ENCODE measurements at regions not wholly inside any gene's neighbourhood (a gene's known extent, or its start where the extent isn't known, plus 50 kb on each side); places are given as distances from the start of the nearest gene placed in this dataset.

DNA sequence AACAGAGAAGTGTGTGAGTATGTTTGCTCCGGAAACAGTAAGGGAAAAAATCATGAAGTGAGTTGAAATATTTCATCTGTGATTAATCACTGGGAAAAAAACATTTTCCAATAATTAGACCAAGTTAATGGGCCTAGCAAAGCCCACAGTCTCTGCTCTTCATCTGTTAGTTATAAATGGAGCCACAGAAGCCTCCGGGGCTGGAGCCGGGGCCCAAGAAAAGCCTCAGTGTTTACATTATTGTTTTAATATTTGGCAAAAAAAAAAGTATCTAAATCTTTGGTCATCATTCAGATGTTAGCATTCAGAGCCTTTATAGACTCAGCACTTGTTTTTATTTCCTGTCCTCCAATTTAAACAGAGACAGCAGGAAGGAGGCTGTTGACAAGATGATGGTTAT lies 115.0 kb downstream of the UBE2U start:
- no peaks in the 10 kb centered on the region for H3K9me3 Mint-ChIP-seq
- H3K4me3 Mint-ChIP-seq = no peak overlapping the region
- H3K27ac Mint-ChIP-seq = no peak overlapping the region
- H3K27me3 Mint-ChIP-seq = peaks cover 11% of the 10 kb centered on the region
- no peaks in the 10 kb centered on the region for H3K36me3 Mint-ChIP-seq (ENCODE audit: low read depth)
- H3K4me1 Mint-ChIP-seq (ENCODE audit: low read depth) = no peaks in the 10 kb centered on the region

DNA sequence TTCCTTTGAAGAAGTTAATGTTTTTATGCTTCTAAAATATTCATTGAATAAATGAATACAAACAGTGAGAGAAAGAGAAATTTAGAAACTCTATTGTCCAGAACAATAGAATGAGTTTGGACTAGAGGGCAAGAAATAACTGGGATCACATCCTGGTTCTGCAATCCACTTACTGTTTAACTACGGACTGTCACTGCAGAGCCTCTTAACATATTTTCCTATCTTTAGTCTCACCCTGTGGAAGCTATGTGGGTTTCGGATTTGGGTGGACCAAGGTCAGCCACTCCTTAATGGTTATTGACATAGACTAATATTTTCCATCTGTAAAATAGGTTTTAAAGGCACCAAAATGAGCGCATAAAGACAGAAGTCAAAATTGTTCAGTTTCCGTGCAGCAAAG lies 116.6 kb downstream of the UBE2U start:
- Mint-ChIP-seq H3K4me3 (no peak overlapping the region), H3K27ac (no peak overlapping the region), H3K4me1 (ENCODE audit: low read depth) (no peaks in the 10 kb centered on the region), H3K9me3 (no peaks in the 10 kb centered on the region), H3K27me3 (peaks cover 6% of the 10 kb centered on the region), H3K36me3 (ENCODE audit: low read depth) (no peaks in the 10 kb centered on the region)

DNA sequence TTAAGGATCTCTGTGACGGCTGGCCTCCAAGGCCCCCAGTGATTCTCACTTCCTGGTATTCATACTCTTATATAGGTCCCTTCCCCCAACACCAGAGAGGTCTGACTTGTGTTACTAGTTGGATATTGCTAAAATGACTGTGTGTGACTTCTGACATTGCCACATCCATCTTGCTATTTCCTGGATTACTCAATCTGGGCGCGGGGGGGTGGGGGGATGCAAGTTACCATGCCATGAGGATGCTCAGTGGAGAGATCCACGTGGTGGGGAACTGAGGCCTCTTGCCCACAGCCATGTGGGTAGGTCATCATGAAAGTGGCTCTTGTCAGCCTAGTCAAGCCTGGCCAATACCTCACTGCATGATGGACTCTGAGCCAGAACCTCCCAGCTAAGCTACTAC lies 117.0 kb downstream of the UBE2U start:
- Mint-ChIP-seq H3K27ac (no peak overlapping the region), H3K4me3 (no peak overlapping the region), H3K9me3 (no peaks in the 10 kb centered on the region), H3K4me1 (ENCODE audit: low read depth) (no peaks in the 10 kb centered on the region), H3K36me3 (ENCODE audit: low read depth) (no peaks in the 10 kb centered on the region), H3K27me3 (peaks cover 6% of the 10 kb centered on the region)

DNA sequence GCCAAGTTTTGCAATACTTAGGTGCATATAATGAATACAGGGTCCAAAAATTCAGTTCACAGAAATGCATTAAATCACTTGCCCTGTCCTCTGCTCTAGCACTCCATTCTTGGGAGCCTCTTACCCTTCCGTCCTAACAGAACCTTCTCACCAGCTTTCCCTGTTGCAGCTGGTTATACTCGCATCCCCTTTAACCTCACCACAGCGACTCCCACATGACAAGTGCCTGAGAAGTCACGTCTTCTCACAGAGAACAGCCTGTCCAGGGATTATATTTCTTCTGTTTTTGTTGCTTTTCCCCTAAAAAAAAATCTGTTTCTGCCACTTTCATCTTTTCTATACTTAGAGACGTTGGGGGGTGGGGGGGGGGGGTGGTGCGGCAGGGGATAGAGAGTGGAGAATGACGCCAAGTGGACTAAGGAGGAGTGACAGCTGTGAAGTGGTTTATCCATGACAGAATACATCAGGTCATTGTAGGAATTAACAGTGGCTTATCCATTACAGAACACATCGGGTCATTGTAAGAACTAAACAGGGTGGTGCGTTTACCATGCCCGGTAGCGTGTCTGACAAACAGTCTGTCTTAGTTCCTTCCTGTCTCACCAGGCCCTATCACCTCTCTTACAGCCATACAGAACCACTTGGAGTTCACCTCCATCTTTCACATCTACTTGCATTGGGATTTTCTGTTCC lies 117.6 kb downstream of the UBE2U start:
- Mint-ChIP-seq H3K27ac (no peak overlapping the region), H3K9me3 (no peaks in the 10 kb centered on the region), H3K4me3 (no peak overlapping the region), H3K4me1 (ENCODE audit: low read depth) (no peaks in the 10 kb centered on the region), H3K27me3 (peaks cover 6% of the 10 kb centered on the region), H3K36me3 (ENCODE audit: low read depth) (no peaks in the 10 kb centered on the region)

DNA sequence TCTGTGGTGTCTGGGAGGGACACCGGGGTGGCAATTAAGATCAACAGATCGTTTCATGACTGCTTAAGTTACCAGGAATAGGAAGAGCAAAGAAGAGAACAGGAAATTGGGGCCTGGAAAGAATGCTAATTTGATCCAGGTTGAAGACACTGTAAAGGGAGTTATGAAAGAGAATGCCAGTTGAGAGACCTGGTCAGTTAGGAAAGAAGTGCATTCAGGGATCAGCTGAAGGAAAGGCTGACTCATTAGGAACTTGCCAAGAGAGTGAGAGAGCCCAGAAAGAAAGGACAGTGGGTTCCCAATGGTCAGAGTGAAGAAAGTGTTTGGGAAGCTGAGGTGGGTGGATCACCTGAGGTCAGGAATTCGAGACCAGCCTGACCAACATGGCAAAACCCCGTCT lies 119.6 kb downstream of the UBE2U start:
- no peak overlapping the region for H3K4me3 Mint-ChIP-seq
- H3K27ac Mint-ChIP-seq = no peak overlapping the region
- H3K4me1 Mint-ChIP-seq (ENCODE audit: low read depth) = no peaks in the 10 kb centered on the region
- H3K9me3 Mint-ChIP-seq = no peaks in the 10 kb centered on the region
- H3K27me3 Mint-ChIP-seq = peaks cover 4% of the 10 kb centered on the region
- H3K36me3 Mint-ChIP-seq (ENCODE audit: low read depth) = no peaks in the 10 kb centered on the region

DNA sequence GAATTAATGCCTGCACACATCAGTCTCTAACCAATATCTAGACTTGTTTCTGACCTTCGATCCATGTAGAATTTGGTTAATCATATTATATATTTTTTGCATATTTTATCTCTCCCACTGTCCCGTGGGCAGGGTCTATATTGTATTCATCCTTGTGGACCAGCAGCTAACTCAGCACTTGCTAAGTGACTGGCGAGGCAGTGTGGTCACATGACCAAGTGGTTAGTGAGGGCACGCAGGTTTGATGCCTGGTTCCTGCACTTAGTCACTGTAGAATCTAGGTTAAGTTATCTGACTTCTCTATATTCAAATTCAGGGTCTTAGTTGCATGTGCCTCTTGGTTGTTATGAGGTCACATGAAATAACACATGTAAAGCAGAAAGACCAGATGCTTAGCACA lies 120.5 kb downstream of the UBE2U start:
- Mint-ChIP-seq H3K27me3 (peaks cover 4% of the 10 kb centered on the region), H3K27ac (no peak overlapping the region), H3K4me3 (no peak overlapping the region), H3K4me1 (ENCODE audit: low read depth) (no peaks in the 10 kb centered on the region), H3K9me3 (no peaks in the 10 kb centered on the region), H3K36me3 (ENCODE audit: low read depth) (no peaks in the 10 kb centered on the region)

DNA sequence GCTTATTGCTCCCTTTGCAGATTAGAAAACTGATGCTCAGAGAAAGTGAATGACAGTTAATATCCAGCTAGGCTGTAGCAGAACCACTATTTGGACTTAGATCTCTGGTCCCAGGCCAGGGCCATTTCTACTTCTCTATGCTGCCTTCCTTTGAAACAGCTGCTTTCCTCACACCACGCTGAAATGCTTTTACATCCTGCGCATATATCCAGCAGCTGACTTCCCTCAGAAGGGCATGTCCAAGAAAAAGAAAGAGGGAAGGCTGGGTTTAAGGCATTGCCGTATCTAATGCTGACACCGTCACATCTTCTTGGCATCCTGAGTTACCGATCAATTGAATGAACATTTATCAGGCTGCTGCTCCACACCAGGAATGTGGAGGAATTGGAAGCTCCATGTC lies 122.4 kb downstream of the UBE2U start:
- H3K9me3 Mint-ChIP-seq = no peaks in the 10 kb centered on the region
- peaks cover 4% of the 10 kb centered on the region for H3K27me3 Mint-ChIP-seq
- no peak overlapping the region for H3K27ac Mint-ChIP-seq
- no peaks in the 10 kb centered on the region for H3K36me3 Mint-ChIP-seq (ENCODE audit: low read depth)
- no peaks in the 10 kb centered on the region for H3K4me1 Mint-ChIP-seq (ENCODE audit: low read depth)
- no peak overlapping the region for H3K4me3 Mint-ChIP-seq

DNA sequence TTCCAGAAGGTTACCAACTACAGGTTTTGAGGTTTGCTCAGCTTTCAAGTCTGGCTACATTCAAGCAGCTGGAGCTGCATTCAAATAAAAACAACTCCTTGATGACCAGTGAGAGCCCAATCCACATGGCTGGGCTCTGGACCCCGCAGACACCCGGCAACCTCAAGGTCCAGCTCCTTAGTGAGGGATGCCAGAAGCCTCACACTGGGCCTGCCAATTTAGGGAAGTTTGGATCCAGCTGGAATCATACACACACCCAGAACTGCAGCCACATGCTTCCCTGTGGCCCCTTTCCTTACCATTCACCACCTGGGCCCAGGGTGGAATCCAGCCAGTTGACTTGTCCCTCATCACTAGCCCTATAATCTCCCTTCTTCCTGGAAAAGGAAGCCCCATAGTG lies 123.7 kb downstream of the UBE2U start:
- H3K9me3 Mint-ChIP-seq = no peaks in the 10 kb centered on the region

DNA sequence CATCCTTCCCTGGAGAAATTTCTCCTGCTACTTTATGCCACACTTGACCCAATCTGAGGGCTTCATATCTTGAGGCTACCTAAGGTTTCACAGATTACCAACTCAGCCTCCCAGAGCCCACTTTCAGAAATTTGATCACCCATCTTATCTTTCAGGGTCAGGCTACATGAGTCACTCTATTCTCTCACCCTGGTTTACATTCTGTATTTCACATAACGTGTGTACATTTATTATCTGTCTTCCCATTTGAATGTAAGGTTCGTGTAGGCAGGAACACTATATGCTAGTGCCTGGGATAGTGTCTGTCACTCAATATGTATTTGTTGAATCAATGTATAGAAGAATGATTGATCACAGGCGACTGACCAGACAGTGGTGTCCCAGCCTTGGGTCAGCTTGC lies 124.8 kb downstream of the UBE2U start:
- H3K27ac Mint-ChIP-seq = no peak overlapping the region
- H3K9me3 Mint-ChIP-seq = no peaks in the 10 kb centered on the region
- H3K27me3 Mint-ChIP-seq = peaks cover under 1% of the 10 kb centered on the region
- H3K36me3 Mint-ChIP-seq (ENCODE audit: low read depth) = no peaks in the 10 kb centered on the region
- no peaks in the 10 kb centered on the region for H3K4me1 Mint-ChIP-seq (ENCODE audit: low read depth)
- H3K4me3 Mint-ChIP-seq = no peak overlapping the region

More for the DNA sequence above, 123.7 kb downstream of the UBE2U start:
- no peak overlapping the region for H3K4me3 Mint-ChIP-seq
- no peaks in the 10 kb centered on the region for H3K36me3 Mint-ChIP-seq (ENCODE audit: low read depth)
- H3K4me1 Mint-ChIP-seq (ENCODE audit: low read depth) = no peaks in the 10 kb centered on the region
- H3K27ac Mint-ChIP-seq = no peak overlapping the region
- H3K27me3 Mint-ChIP-seq = peaks cover 4% of the 10 kb centered on the region

DNA sequence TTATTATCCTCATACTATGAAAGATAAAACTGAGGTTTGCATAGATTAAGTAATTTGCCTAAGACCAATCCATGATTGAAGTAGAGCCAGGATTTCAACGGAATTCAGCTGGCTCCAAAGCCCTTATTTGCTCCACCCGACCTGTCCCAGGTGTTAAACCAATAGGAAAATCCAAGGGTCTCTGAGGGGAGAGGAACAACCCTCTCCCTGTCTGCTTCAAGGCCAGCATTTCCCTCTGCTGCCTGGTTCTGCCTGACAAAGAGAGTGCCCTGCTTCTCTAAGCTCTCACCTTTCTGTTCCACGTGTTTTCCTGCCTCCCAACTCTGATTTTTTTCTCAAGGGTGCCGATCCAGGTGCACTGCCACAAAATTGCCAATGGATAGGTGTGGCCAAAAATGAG lies 127.4 kb downstream of the UBE2U start:
- Mint-ChIP-seq H3K27me3 (no peaks in the 10 kb centered on the region), H3K36me3 (ENCODE audit: low read depth) (no peaks in the 10 kb centered on the region), H3K9me3 (no peaks in the 10 kb centered on the region), H3K4me3 (no peak overlapping the region), H3K4me1 (ENCODE audit: low read depth) (no peaks in the 10 kb centered on the region), H3K27ac (no peak overlapping the region)

DNA sequence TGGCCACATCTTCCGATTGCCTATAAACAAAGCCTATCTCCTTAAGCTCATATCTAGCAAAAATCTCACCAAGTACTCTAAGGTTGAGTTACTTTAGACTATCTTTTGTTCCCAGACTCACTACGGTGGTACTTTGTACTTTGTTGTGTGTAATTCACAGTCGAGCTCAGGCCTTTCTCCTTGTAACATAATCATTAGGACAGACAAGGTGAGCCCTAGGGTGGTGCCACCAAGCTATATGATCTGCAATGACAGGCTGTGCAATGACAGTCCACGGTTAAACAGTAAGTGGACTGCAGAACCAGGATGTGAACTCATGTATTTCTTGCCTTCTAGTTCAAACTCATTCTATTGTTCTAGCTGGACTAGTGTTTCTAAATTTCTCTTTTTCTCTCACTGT lies 132.2 kb downstream of the UBE2U start:
- no peaks in the 10 kb centered on the region for H3K27me3 Mint-ChIP-seq
- H3K27ac Mint-ChIP-seq = no peak overlapping the region
- H3K4me1 Mint-ChIP-seq (ENCODE audit: low read depth) = no peaks in the 10 kb centered on the region
- H3K36me3 Mint-ChIP-seq (ENCODE audit: low read depth) = no peaks in the 10 kb centered on the region
- H3K4me3 Mint-ChIP-seq = no peak overlapping the region
- peaks cover 3% of the 10 kb centered on the region for H3K9me3 Mint-ChIP-seq

DNA sequence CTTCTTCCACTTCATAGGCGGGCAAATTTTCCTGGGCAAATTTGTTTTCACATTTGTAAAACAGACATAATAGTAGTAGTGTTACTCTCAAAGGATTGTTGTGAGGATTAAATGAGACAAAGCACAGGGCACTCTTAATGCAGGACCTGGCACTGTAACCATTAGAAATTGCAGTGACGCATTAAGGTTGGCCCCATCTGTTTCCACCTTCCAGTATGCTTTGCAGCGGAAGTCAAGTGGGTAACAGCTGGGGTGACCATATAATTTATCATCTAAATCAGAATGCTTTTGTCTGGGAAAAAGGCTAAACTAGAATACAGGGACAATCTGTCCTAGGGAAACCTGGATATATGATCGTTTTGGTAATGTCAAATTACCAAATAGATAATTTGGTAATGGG lies 132.5 kb upstream of the CACHD1 start:
- Mint-ChIP-seq H3K4me1 (ENCODE audit: low read depth) (no peaks in the 10 kb centered on the region), H3K36me3 (ENCODE audit: low read depth) (no peaks in the 10 kb centered on the region), H3K4me3 (no peak overlapping the region), H3K27ac (no peak overlapping the region), H3K27me3 (no peaks in the 10 kb centered on the region), H3K9me3 (peaks cover 3% of the 10 kb centered on the region)

DNA sequence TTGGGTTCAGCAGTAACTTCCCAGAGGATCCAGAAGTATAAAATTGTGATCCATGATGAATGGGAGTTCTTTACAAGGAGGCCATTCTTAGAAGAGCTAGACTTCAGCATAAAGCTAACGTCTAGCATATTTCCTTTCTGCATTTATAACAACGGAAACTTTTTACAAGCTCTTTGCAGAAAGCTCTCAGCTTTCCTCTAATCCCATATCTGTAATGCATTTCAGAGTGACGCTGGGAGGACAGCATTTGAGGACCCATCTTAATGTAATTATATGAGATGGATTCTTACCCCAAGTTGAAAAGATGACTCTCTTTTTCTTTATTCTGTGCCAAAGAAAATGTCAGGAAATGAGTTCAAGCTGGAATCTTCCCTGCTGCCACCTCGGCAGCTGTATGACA lies 132.0 kb upstream of the CACHD1 start:
- Mint-ChIP-seq H3K27me3 (no peaks in the 10 kb centered on the region), H3K4me3 (no peak overlapping the region), H3K27ac (no peak overlapping the region), H3K36me3 (ENCODE audit: low read depth) (no peaks in the 10 kb centered on the region), H3K4me1 (ENCODE audit: low read depth) (no peaks in the 10 kb centered on the region), H3K9me3 (peaks cover 3% of the 10 kb centered on the region)

DNA sequence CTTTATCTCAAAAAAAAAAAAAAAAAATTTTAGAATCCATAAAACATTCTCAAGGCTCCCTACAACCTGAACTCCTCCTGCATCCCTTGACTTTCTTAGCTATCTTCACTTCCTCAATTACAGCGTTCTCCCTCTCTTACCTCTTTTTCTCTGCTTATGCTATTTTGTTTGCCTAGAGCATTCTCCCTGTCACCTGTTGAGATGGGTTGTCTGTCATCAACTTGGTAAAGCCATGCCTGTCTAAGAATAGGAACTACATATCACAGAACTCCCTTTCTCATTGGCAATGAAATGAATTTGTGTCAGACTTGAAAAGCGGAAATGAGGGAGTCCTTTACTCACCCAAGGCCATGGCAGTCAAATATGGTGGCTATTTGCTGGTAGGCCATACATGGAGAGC lies 129.6 kb upstream of the CACHD1 start:
- H3K9me3 Mint-ChIP-seq = peaks cover 3% of the 10 kb centered on the region
- peaks cover 3% of the 10 kb centered on the region for H3K27me3 Mint-ChIP-seq
- H3K27ac Mint-ChIP-seq = no peak overlapping the region
- no peaks in the 10 kb centered on the region for H3K4me1 Mint-ChIP-seq (ENCODE audit: low read depth)
- H3K36me3 Mint-ChIP-seq (ENCODE audit: low read depth) = no peaks in the 10 kb centered on the region
- H3K4me3 Mint-ChIP-seq = no peak overlapping the region

DNA sequence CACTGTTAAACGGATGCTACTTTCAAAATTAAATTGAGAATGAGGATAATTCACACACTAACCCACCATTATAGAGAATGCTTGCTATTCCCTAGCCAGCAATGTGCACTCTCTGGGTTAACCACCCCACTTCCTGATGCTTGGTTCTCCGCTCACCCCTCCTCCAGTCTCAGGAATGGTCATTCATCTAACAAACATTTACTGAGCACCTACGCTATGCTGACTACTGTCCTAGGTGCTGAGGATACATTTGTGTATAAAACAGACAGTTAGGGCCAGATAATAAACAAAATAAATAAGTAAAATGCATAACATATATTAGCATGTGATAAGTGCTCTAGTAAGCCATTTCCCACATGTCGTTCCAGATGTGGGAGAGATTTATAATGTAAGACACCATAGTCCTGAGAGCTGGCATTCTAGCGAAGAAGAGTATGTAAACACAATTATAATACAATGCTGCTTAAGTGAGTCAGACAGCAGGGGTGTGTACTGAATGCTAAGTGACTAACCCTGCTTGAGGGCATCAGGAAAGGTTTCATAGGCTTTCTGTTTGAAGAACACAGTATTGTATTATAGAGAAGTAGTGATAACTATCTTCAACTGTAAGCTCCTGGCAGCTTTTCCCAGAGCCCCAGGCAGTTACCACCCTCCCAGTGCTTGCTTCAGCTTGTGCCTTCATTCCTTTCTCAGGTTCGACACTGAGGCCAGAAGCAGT lies 126.7 kb upstream of the CACHD1 start:
- Mint-ChIP-seq H3K27me3 (peaks cover 7% of the 10 kb centered on the region), H3K4me1 (ENCODE audit: low read depth) (no peaks in the 10 kb centered on the region), H3K4me3 (no peak overlapping the region), H3K36me3 (ENCODE audit: low read depth) (no peaks in the 10 kb centered on the region), H3K9me3 (peaks cover 3% of the 10 kb centered on the region), H3K27ac (no peak overlapping the region)

DNA sequence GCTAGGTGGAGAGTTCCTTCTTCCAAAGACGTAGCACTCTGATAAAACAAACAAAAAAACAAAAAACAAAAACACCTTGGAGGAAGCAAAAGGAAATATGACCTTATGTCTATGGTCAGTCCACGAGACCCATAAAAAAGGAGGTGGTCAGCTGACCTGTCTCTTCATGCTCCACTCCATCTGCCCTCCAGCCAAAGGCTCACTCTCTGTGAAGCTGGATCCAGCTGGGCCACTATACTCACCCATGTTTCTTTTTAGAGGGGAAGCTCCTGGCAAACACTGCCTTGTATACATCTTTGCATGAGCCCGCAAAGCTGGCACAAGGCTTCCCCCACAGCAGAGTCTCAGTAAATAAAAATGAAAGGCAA lies 126.1 kb upstream of the CACHD1 start:
- no peak overlapping the region for H3K4me3 Mint-ChIP-seq
- no peaks in the 10 kb centered on the region for H3K4me1 Mint-ChIP-seq (ENCODE audit: low read depth)
- no peak overlapping the region for H3K27ac Mint-ChIP-seq
- H3K36me3 Mint-ChIP-seq (ENCODE audit: low read depth) = no peaks in the 10 kb centered on the region
- H3K9me3 Mint-ChIP-seq = peaks cover 3% of the 10 kb centered on the region
- peaks cover 7% of the 10 kb centered on the region for H3K27me3 Mint-ChIP-seq
